ENCODE measurements at regions not wholly inside any gene's neighbourhood (a gene's known extent, or its start where the extent isn't known, plus 50 kb on each side); places are given as distances from the start of the nearest gene placed in this dataset.

GRCh38 chr14:81737938-81738337 lies 204.3 kb upstream of the SEL1L start:
- Histone ChIP-seq H3K36me3 (no peaks in the 10 kb centered on the region), H3K27me3 (no peaks in the 10 kb centered on the region), H3K4me1 (no peaks in the 10 kb centered on the region), H3K4me3 (no peak overlapping the region), H3K27ac (no peak overlapping the region), H3K9me3 (no peaks in the 10 kb centered on the region)
- no peak for TF ChIP-seq POLR2A (IDR thresholded peaks at IDR 0.05)
- TF ChIP-seq, protein P1, sequence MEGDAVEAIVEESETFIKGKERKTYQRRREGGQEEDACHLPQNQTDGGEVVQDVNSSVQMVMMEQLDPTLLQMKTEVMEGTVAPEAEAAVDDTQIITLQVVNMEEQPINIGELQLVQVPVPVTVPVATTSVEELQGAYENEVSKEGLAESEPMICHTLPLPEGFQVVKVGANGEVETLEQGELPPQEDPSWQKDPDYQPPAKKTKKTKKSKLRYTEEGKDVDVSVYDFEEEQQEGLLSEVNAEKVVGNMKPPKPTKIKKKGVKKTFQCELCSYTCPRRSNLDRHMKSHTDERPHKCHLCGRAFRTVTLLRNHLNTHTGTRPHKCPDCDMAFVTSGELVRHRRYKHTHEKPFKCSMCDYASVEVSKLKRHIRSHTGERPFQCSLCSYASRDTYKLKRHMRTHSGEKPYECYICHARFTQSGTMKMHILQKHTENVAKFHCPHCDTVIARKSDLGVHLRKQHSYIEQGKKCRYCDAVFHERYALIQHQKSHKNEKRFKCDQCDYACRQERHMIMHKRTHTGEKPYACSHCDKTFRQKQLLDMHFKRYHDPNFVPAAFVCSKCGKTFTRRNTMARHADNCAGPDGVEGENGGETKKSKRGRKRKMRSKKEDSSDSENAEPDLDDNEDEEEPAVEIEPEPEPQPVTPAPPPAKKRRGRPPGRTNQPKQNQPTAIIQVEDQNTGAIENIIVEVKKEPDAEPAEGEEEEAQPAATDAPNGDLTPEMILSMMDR (IDR thresholded peaks at IDR 0.05) = no peak
- no peak for TF ChIP-seq POLR2AphosphoS5 (IDR thresholded peaks at IDR 0.05; ENCODE audit: insufficient read depth in 1 of 2, low read depth in 1 of 2)
- intact Hi-C loops (cut with DNase I) = no loop called here
- DNase-seq (ENCODE audit: extremely low spot score in 2 of 2) = no peak

DNA sequence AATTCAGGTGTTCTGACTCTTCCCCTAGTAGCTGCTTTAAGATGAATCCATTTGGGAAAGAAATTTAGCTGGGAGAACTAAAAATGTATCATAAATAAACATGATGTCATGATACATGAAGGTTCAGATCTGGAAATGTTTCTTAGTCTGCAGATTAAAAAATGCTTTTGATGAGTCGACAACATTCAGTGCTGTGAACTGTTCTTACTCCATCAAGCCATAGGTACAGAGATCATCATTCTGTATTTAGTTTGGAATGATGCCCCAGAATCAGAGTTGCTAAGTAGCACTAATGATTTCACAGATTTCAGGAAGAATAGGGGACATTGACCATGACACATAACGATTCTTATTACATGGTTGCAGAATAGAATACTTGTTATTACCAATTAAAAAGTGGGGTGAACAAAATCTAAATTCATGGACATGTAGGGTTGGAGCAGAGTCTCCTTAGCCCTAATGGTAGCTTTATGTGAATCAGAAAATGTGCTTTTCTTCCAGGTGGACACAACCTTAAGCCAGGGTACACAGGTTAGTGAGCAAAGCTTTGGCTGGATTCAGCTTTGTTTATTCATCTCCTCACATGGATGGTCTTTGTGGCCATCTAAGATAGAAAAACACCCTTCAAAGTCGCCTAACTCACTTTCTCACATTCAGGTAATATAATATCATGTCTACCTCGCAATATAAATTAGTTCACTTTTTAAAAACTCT lies 205.4 kb upstream of the SEL1L start:
- no peak overlapping the region for H3K4me3 ChIP-seq
- no peaks in the 10 kb centered on the region for H3K9me3 ChIP-seq
- no peaks in the 10 kb centered on the region for H3K4me1 ChIP-seq
- TF ChIP-seq, protein P1 (IDR thresholded peaks at IDR 0.05) = no peak
- no peak for TF ChIP-seq POLR2AphosphoS5 (IDR thresholded peaks at IDR 0.05; ENCODE audit: insufficient read depth in 1 of 2, low read depth in 1 of 2)
- H3K27ac ChIP-seq = no peak overlapping the region
- no peaks in the 10 kb centered on the region for H3K27me3 ChIP-seq
- no peak for DNase-seq (ENCODE audit: extremely low spot score in 2 of 2)
- intact Hi-C loops (cut with DNase I) = no loop called here
- no peaks in the 10 kb centered on the region for H3K36me3 ChIP-seq

DNA sequence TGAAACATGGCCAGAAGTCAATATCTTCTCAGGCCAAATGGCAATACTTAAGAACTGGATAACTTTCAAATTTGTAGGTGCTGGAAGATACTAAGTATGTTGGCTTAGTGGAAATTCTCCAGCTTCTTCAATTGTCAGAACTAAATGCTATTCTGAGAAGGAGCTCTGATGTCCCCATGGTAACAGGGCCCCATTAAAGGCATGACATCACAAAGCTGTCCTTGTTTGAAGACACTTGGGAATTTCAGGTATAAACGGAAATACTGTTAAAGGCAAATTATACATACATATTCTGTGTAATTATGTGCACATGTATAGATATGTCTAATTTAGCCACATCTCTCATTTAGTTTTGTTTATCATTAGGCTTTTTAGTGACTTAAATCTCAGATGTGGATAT lies 210.0 kb upstream of the SEL1L start:
- H3K36me3 ChIP-seq = no peaks in the 10 kb centered on the region
- H3K4me1 ChIP-seq = no peaks in the 10 kb centered on the region
- no peaks in the 10 kb centered on the region for H3K27me3 ChIP-seq
- H3K4me3 ChIP-seq = no peak overlapping the region
- no peak overlapping the region for H3K27ac ChIP-seq
- no peak for DNase-seq (ENCODE audit: extremely low spot score in 2 of 2)
- intact Hi-C loops (cut with DNase I) = no loop called here
- TF ChIP-seq, protein P1 (IDR thresholded peaks at IDR 0.05) = no peak
- TF ChIP-seq POLR2AphosphoS5 (IDR thresholded peaks at IDR 0.05; ENCODE audit: insufficient read depth in 1 of 2, low read depth in 1 of 2) = no peak
- no peak for TF ChIP-seq POLR2A (IDR thresholded peaks at IDR 0.05)
- no peaks in the 10 kb centered on the region for H3K9me3 ChIP-seq

- Histone ChIP-seq H3K27me3 (no peaks in the 10 kb centered on the region), H3K9me3 (no peaks in the 10 kb centered on the region), H3K27ac (no peak overlapping the region), H3K4me3 (no peak overlapping the region), H3K4me1 (no peaks in the 10 kb centered on the region), H3K36me3 (no peaks in the 10 kb centered on the region)
- intact Hi-C loops (cut with DNase I) = no loop called here
- TF ChIP-seq, protein P1 (IDR thresholded peaks at IDR 0.05) = no peak
- no peak for TF ChIP-seq POLR2A (IDR thresholded peaks at IDR 0.05)
- no peak for TF ChIP-seq POLR2AphosphoS5 (IDR thresholded peaks at IDR 0.05; ENCODE audit: insufficient read depth in 1 of 2, low read depth in 1 of 2)
- DNase-seq (ENCODE audit: extremely low spot score in 2 of 2) = no peak
These were observed 217.5 kb upstream of the SEL1L start for GRCh38 chr14:81751198-81751597.

- Histone ChIP-seq H3K4me3 (no peak overlapping the region), H3K27ac (no peak overlapping the region), H3K4me1 (no peaks in the 10 kb centered on the region), H3K9me3 (no peaks in the 10 kb centered on the region), H3K36me3 (no peaks in the 10 kb centered on the region), H3K27me3 (no peaks in the 10 kb centered on the region)
- intact Hi-C loops (cut with DNase I) = no loop called here
- TF ChIP-seq POLR2AphosphoS5 (IDR thresholded peaks at IDR 0.05; ENCODE audit: insufficient read depth in 1 of 2, low read depth in 1 of 2) (no peak), POLR2A (IDR thresholded peaks at IDR 0.05) (no peak)
- TF ChIP-seq, protein P1 (IDR thresholded peaks at IDR 0.05) = no peak
- DNase-seq (ENCODE audit: extremely low spot score in 2 of 2) = no peak
These were observed 225.9 kb upstream of the SEL1L start for GRCh38 chr14:81759541-81759940.

All from vagina (tissue), 2 donors.